Natural killer cell (primary cell): ENCODE measurements at regions not wholly inside any gene's neighbourhood (a gene's known extent, or its start where the extent isn't known, plus 50 kb on each side); places are given as distances from the start of the nearest gene placed in this dataset.
A peak's percentile ranks its signal among the peaks of the same experiment; 100 is the strongest.

ENCODE experiments used
- ATAC-seq, 3 donors: fragments of 150-1000 bp in 2 of 3; fragments of 200-7000 bp in 1 of 3; cut with Tn5 transposase; 1 replicate in 1 of 3; 2 replicates in 2 of 3; pipeline ENCODE4 v1.10.0; 2021; ENCODE audit warnings: mild to moderate bottlenecking in 2 of 3, moderate library complexity in 2 of 3
- DNase-seq, 2 donors: peaks; one replicate each; pipeline versions ENCODE4 v3.0.0 to v3.0.0-alpha.2; 2013 to 2021; ENCODE audit warnings: mixed read lengths in 1 of 2
- H3K27ac ChIP-seq: one replicate; pipeline ENCODE4 v1.5.1; 2013; ENCODE audit warnings: mild to moderate bottlenecking, low read length
- H3K27me3 ChIP-seq: one replicate; pipeline ENCODE4 v1.6.1; 2013; ENCODE audit warnings: low read length; ENCODE audit not compliant: control insufficient read depth, insufficient read depth
- H3K36me3 ChIP-seq: one replicate; pipeline ENCODE4 v1.6.1; 2013; ENCODE audit warnings: low read length; ENCODE audit not compliant: control insufficient read depth, insufficient read depth
- H3K4me1 ChIP-seq: one replicate; pipeline ENCODE4 v1.6.1; 2013; ENCODE audit warnings: low read length; ENCODE audit not compliant: control insufficient read depth, insufficient read depth
- H3K4me3 ChIP-seq: one replicate; pipeline ENCODE4 v1.5.1; 2013; ENCODE audit warnings: low read length
- H3K9me3 ChIP-seq: one replicate; pipeline ENCODE4 v1.6.1; 2013; ENCODE audit warnings: low read length; ENCODE audit not compliant: control insufficient read depth, insufficient read depth
- H3K27ac Mint-ChIP-seq, 2 donors: one replicate each; pipeline ENCODE4 v1.8.0; 2022; ENCODE audit warnings: mild to moderate bottlenecking in 2 of 2, mixed read lengths in 2 of 2, moderate library complexity in 1 of 2
- H3K27me3 Mint-ChIP-seq, 2 donors: one replicate each; pipeline ENCODE4 v1.8.0; 2022; ENCODE audit warnings: low read depth in 2 of 2, mixed read lengths in 2 of 2
- H3K36me3 Mint-ChIP-seq: one replicate; pipeline ENCODE4 v1.8.0; 2022; ENCODE audit warnings: mixed read lengths
- H3K4me1 Mint-ChIP-seq, 2 donors: one replicate each; pipeline ENCODE4 v1.8.0; 2022; ENCODE audit warnings: mixed read lengths in 2 of 2
- H3K4me3 Mint-ChIP-seq: one replicate; pipeline ENCODE4 v1.8.0; 2022; ENCODE audit warnings: mild to moderate bottlenecking, moderate library complexity, mixed read lengths
- H3K9me3 Mint-ChIP-seq, 2 donors: one replicate each; pipeline ENCODE4 v1.8.0; 2022; ENCODE audit warnings: mixed read lengths in 2 of 2
- WGBS: methylation state at CpG from one replicate; pipeline ENCODE4 v1.1.7; 2013; ENCODE audit warnings: missing lambda C conversion rate; ENCODE audit not compliant: insufficient coverage; 5-methylcytosine and 5-hydroxymethylcytosine counted together
- intact Hi-C: fragments of 100-400 bp; cut with micrococcal nuclease; formaldehyde crosslinking; loops from one replicate; pipeline ENCODE4 v1.14.2; 2022
- TF ChIP-seq, protein P1 (sequence below): fragments of 200-600 bp; IDR thresholded peaks from one replicate; pipeline ENCODE4 v1.8.0; 2022; ENCODE audit warnings: antibody characterized with exemption

DNA sequence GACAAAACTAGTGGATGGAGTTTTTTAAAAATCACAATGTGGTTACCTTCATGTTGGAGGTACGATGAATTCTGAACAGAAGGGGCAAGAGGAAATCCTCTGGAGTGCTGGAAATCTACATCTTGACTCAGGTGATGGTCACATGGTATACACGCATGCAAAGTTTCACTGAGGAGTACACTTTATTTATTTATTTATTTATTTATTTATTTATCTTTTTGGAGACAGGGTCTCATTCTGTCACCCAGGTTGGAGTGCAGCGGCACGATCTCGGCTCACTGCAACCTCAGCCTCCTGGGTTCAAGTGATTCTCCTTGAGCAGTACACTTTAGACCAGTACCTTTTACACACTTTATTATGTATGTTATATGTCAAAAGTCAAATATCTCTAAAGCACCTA, 645.7 kb upstream of the DIPK2B start:
- no peak overlapping the region for H3K4me3 ChIP-seq
- no peaks in the 10 kb centered on the region for H3K36me3 Mint-ChIP-seq
- TF ChIP-seq, protein P1, sequence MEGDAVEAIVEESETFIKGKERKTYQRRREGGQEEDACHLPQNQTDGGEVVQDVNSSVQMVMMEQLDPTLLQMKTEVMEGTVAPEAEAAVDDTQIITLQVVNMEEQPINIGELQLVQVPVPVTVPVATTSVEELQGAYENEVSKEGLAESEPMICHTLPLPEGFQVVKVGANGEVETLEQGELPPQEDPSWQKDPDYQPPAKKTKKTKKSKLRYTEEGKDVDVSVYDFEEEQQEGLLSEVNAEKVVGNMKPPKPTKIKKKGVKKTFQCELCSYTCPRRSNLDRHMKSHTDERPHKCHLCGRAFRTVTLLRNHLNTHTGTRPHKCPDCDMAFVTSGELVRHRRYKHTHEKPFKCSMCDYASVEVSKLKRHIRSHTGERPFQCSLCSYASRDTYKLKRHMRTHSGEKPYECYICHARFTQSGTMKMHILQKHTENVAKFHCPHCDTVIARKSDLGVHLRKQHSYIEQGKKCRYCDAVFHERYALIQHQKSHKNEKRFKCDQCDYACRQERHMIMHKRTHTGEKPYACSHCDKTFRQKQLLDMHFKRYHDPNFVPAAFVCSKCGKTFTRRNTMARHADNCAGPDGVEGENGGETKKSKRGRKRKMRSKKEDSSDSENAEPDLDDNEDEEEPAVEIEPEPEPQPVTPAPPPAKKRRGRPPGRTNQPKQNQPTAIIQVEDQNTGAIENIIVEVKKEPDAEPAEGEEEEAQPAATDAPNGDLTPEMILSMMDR, result no peak
- H3K27me3 ChIP-seq, result peaks cover 2% of the 10 kb centered on the region
- peaks cover 11% of the 10 kb centered on the region for H3K4me1 ChIP-seq
- H3K4me1 Mint-ChIP-seq, result peaks cover 16% of the 10 kb centered on the region in 2 donors
- no peaks in the 10 kb centered on the region for H3K36me3 ChIP-seq
- WGBS, result no CpG with 5 or more reads among the region's 5 CpGs
- no peak overlapping the region for H3K27ac ChIP-seq
- ATAC-seq, result no peak
- H3K27ac Mint-ChIP-seq, result no peak overlapping the region
- no peak for DNase-seq
- no peak overlapping the region for H3K4me3 Mint-ChIP-seq
- intact Hi-C loops, result loop anchor here (10.0 kb wide), 1 partner anchor 522 kb away; no protein-coding TSS in a partner anchor
- H3K9me3 Mint-ChIP-seq, result no peaks in the 10 kb centered on the region
- H3K9me3 ChIP-seq, result no peaks in the 10 kb centered on the region
- peaks cover 7 to 17% of the 10 kb centered on the region in 2 donors for H3K27me3 Mint-ChIP-seq

DNA sequence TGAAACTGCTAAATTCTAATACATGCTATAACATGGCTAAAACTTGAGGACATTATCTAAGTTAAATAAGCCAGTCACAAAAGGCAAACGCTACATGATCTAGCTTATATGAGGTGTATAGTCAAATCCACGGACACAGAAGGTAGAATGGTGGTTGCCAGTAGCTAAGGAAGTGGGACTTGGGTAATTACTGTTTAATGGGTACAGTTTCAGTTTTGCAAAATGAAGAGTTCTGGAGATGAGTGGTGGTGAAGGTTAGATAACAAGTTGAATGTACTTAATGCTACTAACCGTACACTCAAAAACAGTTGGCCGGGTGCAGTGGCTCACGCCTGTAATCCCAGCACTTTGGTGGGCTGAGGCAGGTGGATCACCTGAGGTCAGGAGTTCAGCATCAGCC, 644.5 kb upstream of the DIPK2B start:
- ATAC-seq (no peak), DNase-seq (no peak)
- H3K27me3 ChIP-seq, result peaks cover 2% of the 10 kb centered on the region
- H3K4me3 Mint-ChIP-seq, result no peak overlapping the region
- 82% methylated on average over 5 of the region's 5 CpGs for WGBS
- H3K36me3 ChIP-seq, result no peaks in the 10 kb centered on the region
- no peak overlapping the region for H3K4me3 ChIP-seq
- no peak overlapping the region for H3K27ac ChIP-seq
- no peaks in the 10 kb centered on the region for H3K36me3 Mint-ChIP-seq
- intact Hi-C loops, result loop anchor here (10.0 kb wide), 1 partner anchor 520 kb away; no protein-coding TSS in a partner anchor
- no peaks in the 10 kb centered on the region for H3K9me3 ChIP-seq
- no peaks in the 10 kb centered on the region for H3K9me3 Mint-ChIP-seq
- H3K4me1 Mint-ChIP-seq, result peaks cover 10% of the 10 kb centered on the region in 2 donors
- peaks cover 2% of the 10 kb centered on the region for H3K4me1 ChIP-seq
- H3K27me3 Mint-ChIP-seq, result peaks cover under 1 to 10% of the 10 kb centered on the region in 2 donors
- TF ChIP-seq, protein P1, result no peak
- no peak overlapping the region for H3K27ac Mint-ChIP-seq

GRCh38 chrX:45843518-45843917, 642.8 kb upstream of the DIPK2B start:
- Mint-ChIP-seq H3K36me3 (no peaks in the 10 kb centered on the region), H3K27me3 (no peaks in the 10 kb centered on the region), H3K4me3 (no peak overlapping the region), H3K4me1 (no peaks in the 10 kb centered on the region), H3K9me3 (no peaks in the 10 kb centered on the region), H3K27ac (no peak overlapping the region)
- DNase-seq (peak in 1 of 2 donors; percentile 56), ATAC-seq (no peak)
- intact Hi-C loops, result loop anchor here (1.0 to 10.0 kb wide), 3 partner anchors 42 to 519 kb away; no protein-coding TSS in a partner anchor
- no peak overlapping the region for H3K27ac ChIP-seq
- H3K4me3 ChIP-seq, result no peak overlapping the region
- TF ChIP-seq, protein P1, result peak; percentile 11
- no peaks in the 10 kb centered on the region for H3K4me1 ChIP-seq
- no peaks in the 10 kb centered on the region for H3K36me3 ChIP-seq
- WGBS, result 17% methylated on average over 1 of the region's 1 CpG
- H3K9me3 ChIP-seq, result no peaks in the 10 kb centered on the region
- no peaks in the 10 kb centered on the region for H3K27me3 ChIP-seq

- Histone ChIP-seq H3K4me1 (no peaks in the 10 kb centered on the region), H3K9me3 (no peaks in the 10 kb centered on the region), H3K27me3 (no peaks in the 10 kb centered on the region), H3K4me3 (no peak overlapping the region), H3K27ac (no peak overlapping the region), H3K36me3 (no peaks in the 10 kb centered on the region)
- Mint-ChIP-seq H3K4me1 (no peaks in the 10 kb centered on the region), H3K4me3 (no peak overlapping the region), H3K9me3 (no peaks in the 10 kb centered on the region), H3K36me3 (no peaks in the 10 kb centered on the region), H3K27ac (no peak overlapping the region), H3K27me3 (no peaks in the 10 kb centered on the region)
- 80% methylated on average over 1 of the region's 1 CpG for WGBS
- TF ChIP-seq, protein P1, result no peak
- ATAC-seq (no peak), DNase-seq (no peak)
- intact Hi-C loops, result loop anchor here (1.0 to 10.0 kb wide), 3 partner anchors 42 to 518 kb away; no protein-coding TSS in a partner anchor
Measured at GRCh38 chrX:45842926-45843315, 642.2 kb upstream of the DIPK2B start.
